ENCODE measurements at regions not wholly inside any gene's neighbourhood (a gene's known extent, or its start where the extent isn't known, plus 50 kb on each side); places are given as distances from the start of the nearest gene placed in this dataset.

GRCh38 chr6:126607289-126607688 lies 267.4 kb downstream of the CENPW start:
- TF ChIP-seq CTCF (IDR thresholded peaks at IDR 0.05) (no peak), POLR2A (IDR thresholded peaks at IDR 0.05) (no peak), EP300 (IDR thresholded peaks at IDR 0.05) (no peak)
